NCI-H82 (cell line): ENCODE measurements at regions not wholly inside any gene's neighbourhood (a gene's known extent, or its start where the extent isn't known, plus 50 kb on each side); places are given as distances from the start of the nearest gene placed in this dataset.

Experiments
- DNase-seq: peaks from one replicate; lab custom pipeline; 2025; lab: John Stamatoyannopoulos, UW

DNA sequence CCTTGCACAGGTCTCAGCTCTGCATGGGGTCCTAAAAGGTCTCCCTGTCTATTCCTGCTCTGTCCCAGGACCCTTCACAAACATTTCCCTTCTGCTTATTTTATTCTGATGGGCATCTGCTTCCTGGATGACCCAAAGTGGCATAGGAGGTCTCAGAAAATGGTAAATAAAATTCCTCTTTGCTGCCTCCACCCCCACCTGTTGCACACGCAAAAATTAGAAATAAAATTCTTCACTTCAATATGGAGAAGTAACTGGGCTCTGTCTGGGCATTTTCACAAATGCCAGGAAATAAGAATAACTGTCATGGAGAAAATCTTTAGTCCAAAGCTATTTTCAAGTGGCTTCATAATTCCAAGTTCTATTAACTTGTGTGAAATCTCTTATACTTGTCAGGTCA, 106.6 kb upstream of the MAP1B start:
- DNase-seq: no peak

DNA sequence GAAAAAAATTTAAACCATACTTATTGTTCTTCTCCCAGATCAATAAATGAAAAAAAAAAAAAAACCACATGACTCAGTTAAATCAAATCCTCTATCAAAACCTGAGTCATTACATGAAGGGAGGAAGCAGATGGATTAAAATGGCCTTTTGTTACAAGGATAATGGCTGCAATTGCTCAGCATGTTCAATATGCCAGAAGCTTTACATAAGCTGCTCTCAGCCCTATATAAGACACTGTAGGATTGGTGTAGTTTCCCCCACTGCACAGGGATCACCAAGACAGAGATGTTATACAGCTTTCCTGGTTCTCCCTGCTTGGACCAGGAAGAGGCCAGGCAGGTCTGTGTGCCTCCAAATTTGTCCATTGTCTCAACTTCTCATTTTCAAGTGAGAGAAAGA, 101.6 kb upstream of the MAP1B start:
- DNase-seq: peak; percentile 86

DNA sequence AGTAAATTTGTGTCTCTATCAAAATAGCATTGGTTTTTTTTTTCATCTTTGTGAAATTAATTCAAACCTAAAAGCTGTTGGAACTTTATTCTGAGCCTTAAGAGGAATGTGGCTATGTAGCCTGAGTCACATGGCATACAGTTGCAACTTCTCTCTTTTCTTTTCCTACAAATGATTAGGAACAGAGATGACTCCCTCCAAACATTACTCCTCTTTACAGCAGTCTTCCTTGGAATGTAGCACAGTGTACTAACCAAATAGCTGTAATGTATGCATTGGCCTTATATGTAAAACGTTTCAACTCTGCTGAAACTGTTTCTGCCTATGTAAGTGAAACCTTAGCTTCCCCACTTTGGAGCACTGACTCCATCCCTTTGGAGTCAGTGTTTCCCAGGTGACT, 100.9 kb upstream of the MAP1B start:
- DNase-seq: peak; percentile 9

DNA sequence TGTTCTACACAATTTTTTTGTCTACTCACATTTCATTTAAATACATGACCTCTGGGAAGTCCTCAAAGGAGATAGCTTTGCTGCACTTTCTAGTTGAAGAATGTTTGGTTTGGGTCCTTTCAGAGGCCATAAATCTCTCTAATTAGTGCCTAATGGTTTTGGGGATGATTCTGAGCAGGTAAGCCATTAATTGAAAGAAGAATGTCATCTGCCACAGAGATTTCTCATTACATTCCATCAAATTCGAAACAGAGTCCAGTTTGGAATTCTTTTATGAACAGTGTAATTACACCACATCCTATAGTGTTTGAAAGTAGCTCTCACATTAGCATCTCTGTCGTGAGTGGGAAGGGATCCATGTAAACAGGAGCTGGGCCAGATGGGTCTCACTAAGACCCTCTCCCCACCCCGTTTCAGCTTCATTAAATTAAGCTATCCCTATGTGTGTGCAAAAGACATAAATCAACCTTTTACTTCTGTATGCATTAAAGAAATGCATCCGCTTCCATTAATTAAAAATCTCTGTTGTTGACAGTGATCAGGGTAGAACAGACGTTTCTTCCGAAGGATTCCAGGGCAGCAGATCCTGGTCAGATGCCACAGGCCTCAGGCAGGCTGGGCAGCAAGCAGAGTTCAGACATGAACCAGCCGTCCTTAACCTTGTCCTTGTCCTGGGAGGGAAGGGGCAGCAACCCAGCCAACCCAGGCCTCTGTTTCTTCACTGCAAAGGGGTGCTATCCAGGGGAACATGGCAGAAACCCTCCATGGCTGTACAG, 99.8 kb upstream of the MAP1B start:
- peak; percentile 67 for DNase-seq

DNA sequence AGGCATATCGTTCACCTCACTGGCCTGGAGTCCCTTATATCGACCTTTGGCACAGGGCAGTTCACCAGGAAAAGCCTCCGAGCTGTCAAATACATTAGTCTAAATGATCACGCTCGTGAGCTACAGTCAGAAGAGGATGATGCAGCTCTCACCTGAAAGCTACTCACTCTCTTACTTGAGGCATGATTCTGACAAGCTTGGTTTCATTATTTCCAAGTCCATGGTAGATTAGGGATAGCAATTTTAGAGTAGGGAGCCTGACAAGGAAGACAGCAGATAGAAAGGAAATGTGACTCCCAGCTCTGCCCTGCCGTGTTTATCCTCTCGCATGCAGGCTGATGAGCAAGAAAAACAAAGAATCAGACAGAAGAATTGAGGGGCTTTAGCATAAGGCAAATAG, 98.0 kb upstream of the MAP1B start:
- DNase-seq: no peak

DNA sequence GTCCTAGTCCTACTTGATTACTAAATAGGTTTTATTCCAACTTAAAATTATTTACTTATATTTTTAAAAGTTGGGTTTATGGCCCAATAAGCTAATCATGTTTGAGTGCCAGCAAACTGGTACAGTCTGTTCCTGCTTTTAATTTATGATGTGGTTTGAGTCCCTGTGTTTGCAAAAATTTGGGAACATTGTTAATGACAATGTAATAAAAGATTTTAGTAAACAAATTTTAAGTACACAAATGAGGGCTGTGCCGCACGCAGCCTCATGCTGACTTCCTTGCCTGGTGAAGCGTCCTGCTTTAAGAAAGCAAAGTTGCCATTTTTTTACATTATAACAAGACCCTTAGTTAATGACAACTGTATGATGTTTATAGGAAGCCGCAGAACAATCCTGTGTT, 96.8 kb upstream of the MAP1B start:
- no peak for DNase-seq

DNA sequence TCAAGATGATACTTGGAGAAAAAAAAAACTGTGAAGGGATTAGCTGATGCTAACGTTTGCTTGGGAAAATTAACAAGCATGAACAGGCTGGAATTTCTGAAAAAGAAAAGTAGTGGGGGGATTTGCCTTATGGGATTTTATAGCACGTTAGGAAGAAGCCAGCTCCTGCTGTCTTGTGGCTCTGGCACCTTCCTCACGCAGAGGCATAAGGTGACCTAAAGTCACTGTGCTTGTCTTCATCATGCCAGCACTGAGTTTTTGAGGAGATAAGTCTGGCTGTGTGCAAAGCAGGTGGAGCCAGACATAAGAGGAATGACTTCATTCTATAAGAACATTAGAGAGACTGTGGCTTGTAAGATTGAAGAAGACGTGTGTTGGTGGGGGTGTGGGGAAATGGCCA, 94.4 kb upstream of the MAP1B start:
- DNase-seq: peak; percentile 33

DNA sequence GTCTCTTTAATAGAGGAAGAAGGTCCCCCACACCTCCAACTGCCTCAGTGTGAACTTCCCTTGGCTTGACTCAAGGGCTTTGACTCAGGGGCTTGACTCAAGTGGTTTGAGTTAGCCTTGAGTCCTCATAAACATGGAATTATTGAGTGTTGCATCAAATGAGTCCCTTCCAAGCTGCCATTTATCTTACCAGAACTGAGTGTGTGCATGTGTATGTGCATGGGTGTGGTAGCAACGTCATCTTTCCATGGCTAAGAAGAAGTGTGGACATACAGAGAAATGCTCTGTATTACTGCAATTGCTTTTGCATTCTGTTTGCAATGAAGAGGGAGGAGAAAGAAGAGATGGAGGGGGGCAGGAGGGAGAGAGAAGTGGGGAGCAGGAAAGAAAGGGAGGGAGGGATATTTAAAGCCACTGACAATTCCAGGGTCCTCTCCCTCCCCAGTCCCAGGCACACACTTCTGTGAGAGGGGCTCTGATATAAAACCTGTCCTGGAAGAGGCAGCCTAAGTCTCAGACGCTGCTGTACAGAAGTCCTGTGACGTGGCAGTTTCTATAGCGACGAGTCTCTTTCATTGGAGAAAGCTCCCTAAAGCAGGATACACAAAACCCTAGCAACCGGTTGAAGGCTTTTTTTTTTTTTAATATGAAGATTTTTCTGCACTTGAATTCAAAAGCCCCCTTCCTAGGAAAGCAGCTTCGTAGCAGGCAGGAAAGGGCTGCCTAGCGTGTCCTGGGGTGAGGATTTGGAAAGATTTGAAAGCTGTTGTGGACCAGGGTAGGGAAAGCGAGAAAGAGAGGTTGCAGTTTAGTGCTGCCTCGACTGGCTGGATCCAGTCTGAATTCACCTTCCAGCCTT, 93.3 kb upstream of the MAP1B start:
- peak; percentile 6 for DNase-seq

DNA sequence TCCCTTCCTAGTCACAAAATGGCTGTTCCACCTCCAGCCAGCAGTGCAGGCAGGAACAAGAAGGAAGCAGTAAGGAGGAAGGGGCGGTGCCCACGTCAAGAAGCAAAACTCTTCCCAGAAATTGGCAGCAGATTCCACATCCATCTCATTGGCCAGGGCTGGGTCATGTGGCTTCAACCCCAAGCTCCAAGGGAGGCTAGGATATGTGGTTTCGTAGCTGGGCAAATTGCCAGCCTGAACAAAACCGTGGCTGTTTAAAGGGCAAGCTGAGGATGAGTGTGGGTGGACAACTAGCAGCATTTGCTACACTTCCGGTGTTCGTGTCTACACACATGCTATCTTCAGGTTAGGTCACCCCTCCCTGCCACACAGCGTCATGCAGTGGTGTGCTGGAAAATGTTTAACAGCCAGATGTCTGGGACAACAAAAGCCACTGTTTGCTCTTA, 92.1 kb upstream of the MAP1B start:
- no peak for DNase-seq

DNA sequence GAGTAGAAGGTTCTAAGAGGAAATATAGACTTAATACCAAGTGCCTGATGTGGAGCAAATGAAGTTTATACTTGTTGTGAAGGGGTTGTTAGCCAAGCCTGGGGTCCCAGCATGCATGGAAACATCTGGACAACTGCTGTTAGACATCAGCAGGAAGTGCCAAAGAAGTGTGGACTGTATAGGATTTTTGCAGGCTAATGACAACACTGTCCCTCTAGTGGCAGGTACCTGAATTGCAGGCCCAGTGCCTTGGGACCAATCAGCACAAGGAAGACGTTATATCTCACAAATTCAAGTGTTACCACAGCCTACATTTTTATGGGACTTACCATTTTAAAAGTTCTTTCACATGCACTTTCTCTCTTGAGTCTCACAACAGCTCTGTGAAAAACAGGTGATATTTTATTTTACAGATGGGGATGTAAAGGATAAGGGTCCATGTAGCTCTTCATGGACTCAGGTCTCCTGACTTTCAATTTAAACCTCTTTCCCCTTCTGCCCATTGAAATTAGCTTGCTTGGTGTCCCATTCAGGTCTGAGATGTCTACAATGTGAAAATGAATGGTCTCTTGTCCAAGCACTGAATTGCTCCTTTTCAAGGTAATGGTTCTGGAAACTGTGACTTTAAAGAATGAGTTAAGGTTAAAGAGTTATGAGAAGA, 89.0 kb upstream of the MAP1B start:
- peak; percentile 78 for DNase-seq

DNA sequence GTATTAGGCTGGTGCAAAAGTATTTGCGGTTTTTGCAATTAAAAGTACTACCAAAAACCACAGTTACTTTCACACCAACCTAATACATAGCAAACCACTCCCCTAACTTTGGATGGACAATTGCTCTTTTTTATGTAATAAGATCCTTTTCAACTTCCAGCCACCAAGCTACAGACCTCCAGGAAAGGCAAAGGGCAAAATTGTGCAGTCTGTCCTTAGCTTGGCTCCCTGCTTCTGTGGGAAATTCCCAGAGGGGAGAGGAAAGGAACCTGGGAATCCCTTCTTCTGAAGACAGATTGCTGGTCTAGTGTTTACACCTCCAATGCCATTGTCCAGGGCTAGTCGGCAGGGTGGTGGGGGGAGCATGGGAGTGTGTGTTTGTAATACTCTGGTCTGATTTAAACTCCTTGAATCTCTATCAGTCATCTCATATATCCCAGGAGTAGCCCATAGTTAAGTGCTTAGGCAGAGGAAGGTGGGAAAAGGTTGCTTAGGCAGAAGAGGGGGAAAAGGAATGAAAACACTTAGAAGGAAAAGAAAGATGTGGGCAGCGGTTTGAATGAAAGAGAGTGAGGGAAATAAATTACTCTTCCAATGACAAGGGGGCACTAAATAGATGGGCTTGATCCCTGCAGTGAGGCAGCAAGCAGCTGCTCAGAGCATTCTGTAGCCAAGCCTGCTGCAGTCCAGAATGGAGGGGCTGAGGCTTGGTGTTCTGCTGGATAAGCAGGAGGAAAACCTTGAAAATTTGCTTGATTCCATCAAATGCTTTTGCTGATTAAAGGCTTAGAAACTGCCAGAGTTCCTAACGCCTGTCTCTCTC, 86.9 kb upstream of the MAP1B start:
- DNase-seq: peak; percentile 43

DNA sequence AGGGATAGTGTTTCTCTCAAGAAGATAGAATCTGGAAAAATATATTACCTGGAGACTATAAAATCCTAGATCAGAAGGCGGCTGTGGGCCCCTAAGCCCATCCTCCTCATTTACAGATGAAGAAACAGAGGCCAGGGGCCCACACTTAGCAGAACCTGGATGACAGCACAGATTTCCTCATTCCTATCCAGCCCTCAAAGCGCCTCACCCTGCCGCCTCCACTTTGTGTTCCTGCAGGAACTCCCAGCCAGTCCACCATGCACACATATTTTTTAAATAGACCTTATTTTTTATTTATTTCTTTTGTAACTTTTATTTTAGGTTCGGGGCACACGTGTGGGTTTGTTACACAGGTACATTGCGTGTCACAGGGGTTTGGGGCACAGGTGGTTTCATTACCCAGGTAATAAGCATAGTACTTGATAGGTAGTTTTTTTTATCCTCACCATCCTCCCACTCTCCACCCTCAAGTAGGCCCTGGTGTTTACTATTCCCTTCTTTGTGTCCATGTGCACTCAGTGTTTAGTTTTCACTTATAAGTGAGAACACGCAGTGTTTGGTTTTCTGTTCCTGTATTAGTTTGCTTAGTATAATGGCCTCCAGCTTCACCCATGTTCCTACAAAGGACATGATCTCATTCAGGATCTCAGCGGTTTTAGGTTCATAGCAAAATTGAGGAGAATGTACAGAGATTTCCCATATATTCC, 85.5 kb upstream of the MAP1B start:
- DNase-seq: no peak

DNA sequence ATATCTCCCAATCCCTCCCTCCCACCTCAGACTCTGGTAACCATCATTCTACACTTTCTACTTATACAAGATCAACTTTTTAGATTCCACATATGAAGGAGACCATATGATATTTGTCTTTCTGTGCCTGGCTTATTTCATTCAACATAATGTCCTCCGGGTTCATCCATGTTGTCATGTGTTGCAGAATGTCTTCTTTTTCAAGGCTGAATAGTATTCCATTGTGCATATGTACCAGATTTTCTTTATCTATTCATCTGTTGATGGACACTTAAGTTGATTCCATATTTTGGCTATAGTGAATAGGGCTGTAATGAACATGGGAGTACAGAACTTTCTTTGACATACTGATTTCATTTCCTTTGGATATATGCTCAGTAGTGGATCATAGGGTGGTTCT, 78.9 kb upstream of the MAP1B start:
- no peak for DNase-seq

DNA sequence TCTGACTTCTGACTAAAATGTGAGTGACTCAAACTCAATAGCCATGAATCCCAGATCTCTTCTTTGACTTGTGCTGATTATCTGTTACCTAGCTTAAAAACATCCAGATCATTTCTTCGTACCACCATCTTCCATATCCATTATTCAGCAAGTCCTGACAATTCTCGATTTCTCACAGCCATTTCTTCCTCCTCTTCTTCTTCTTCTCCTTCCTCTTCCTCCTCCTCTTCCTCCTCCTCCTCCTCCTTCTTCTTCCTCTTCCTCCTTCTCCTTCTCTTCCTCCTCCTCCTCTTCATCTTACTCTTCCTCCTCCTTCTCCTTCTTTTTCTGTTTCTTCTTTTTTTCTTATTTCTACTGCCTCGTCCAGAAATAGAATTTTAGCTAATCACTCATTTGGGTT, 77.0 kb upstream of the MAP1B start:
- no peak for DNase-seq

DNA sequence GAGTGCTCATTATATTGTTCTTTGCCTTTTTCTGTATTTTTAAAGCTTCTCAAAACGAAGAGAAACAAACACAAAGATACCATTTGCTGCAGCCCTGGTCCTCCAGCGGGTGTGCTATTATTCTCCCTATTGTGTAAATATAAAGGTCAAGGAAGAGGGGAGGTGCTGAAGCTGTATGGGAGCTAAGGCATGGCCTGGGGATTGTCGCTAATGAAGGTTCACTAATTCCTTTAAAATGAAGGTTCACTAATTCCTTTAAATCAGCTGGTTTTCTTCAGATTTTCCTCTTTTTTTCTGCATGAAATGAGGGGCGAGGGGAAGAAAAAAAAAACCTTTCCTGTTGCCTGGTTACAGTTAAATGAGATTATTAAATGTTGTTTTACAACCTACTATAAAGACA, 74.5 kb upstream of the MAP1B start:
- peak; percentile 22 for DNase-seq

DNA sequence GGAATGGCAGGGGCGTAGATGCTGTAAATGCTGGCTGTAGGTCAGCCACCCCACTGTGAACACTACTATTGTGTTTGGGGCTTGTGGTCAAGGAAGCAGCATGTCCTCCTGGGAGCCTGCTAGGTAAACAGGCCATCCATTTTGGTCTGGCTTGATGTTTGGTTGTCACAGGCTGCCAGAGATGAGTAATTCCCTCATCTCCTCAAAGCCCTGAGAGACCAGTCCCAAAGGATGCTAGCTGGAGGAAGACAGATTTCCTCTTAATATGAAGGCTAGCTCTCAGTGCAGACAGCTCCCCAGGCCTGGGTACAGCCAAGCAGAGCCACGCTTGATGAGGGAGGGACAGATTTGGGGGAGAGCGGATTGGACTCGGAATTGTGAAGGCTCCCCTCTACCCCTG, 72.5 kb upstream of the MAP1B start:
- no peak for DNase-seq

DNA sequence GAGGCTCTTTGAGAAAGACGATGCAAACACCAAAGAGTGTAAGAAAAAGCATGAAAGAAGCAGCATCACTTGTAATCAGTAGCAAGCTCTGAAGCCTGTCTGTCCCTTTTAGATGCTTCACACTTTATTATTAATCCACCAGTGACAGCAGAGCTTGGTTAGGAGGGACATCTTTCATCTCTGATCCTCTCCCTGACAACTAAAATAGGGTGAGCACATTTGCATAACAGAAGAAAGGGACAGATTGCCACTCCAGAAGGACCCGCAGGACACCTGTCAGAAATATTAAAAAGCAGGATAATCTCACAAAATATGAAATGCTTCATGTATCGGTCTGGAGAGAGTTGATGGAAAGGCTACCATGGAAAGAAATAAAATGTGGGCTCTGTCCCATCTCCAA, 71.4 kb upstream of the MAP1B start:
- DNase-seq: no peak

DNA sequence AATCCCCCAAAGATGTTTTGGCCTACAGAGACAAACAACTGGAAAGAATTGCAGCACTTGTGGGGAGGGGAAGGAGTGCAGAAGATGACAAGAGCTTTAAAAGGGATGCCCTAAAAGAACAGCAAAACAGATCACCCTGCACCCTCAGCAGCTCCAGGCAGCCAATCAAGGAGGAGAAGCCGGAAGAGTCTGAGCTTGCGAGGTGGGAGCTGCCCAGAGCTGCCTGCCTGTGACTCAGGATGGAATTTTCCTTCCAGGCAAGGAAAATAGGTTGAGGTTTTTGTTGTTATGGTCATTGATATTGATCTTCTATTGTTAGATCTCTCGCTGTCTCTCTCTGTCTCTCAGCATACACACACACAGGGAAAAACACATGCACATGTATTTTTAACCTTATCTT, 70.3 kb upstream of the MAP1B start:
- no peak for DNase-seq

DNA sequence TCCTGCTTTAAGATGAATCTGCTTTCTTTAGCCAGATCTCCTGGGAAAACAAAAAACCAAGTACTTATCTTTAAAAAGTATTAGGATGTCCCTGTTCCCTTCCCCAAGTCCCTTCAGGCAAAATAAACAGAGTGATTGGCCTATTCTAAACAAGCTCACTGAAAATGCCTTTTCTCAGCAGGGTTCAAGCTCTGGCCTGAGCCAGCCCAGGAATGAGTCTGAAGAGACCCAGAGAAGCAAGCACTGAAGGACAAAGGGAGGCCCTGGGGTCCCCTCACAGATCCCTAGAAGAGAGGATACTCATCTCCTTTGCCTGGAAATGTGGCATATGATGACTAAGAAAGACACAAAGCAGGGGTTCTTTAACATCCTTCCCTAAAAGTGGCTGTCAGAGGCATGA, 66.8 kb upstream of the MAP1B start:
- no peak for DNase-seq

DNA sequence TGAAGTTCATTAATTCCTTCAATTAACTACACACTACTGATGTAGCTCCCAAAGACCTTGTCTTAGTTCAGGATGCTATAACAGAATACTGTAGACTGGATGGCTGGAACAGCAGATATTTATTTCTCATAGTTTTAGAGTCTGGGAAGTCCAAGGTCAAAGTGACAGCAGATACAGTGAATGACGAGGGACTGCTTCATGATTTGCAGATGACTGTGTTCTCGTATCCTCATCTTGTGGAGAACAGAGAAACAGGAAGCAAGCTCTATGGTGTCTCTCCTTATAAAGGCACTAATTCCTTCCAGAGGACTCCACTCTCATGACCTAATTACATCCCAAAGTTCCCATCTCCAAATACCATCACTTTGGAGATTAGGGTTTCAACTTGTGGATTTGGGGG, 65.6 kb upstream of the MAP1B start:
- no peak for DNase-seq

DNA sequence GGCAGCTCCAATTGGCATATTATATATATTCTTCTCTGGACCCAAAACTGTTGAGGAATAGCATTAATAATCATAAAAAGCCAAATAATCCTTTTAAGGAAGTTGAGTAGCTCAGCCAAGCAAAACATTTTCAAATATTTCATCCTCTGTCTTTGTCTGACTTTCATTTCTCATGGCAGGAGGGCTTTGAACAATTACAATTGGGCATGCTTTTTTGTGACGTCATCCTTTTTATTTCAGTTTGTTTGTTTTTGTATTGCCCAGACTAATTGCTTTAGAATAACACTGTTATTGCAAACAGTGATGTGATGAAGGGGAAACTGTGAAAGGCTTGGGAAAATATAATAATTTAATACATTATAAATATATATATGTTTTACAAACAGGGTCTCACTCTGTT, 65.2 kb upstream of the MAP1B start:
- DNase-seq: no peak
